Upper lobe of left lung (tissue), 4 donors: ENCODE measurements at regions not wholly inside any gene's neighbourhood (a gene's known extent, or its start where the extent isn't known, plus 50 kb on each side); places are given as distances from the start of the nearest gene placed in this dataset.

Experiments used
- POLR2A ChIP-seq, 4 donors: fragments of 450-650 bp; IDR thresholded peaks; one replicate each; pipeline ENCODE4 v1.5.1; 2016 to 2017; ENCODE audit warnings: antibody characterized with exemption in 4 of 4, mild to moderate bottlenecking in 2 of 4
- TF ChIP-seq, protein P1 (sequence below), 6 experiments: fragments of 450-650 bp in 4 of 6; fragments of 200-600 bp in 2 of 6; sonication (generic) in 2 of 6; IDR thresholded peaks; one replicate each; pipeline ENCODE4 v1.5.1; 2016 to 2019; ENCODE audit warnings: antibody characterized with exemption in 6 of 6

DNA sequence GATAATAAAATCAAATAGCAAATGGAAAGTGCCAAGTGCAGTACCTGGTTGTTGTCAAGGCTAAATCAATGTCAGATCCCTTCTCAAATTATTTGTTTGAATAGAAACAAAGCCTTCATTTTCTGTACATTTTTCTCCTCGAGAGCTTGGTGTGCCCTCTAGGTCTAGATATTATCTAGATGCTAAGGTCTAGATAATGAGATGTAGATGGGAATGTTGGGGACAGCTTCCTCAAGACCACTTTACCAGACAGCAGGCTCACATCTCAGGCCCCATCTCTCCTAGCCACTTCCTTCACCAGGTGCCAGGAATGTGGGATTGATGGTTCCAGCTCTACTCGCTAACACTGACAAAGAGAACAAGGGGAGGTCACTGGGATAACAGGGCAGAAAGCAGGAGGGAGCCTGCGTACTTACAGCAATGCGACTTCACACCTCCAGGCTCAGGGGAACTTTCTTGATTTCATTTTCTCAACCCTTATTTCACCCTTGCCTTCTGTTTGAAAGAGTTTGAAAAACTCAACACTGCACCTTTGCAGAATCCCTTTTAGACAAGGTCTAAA lies 451.4 kb upstream of the VSTM2A start:
- TF ChIP-seq, protein P1, sequence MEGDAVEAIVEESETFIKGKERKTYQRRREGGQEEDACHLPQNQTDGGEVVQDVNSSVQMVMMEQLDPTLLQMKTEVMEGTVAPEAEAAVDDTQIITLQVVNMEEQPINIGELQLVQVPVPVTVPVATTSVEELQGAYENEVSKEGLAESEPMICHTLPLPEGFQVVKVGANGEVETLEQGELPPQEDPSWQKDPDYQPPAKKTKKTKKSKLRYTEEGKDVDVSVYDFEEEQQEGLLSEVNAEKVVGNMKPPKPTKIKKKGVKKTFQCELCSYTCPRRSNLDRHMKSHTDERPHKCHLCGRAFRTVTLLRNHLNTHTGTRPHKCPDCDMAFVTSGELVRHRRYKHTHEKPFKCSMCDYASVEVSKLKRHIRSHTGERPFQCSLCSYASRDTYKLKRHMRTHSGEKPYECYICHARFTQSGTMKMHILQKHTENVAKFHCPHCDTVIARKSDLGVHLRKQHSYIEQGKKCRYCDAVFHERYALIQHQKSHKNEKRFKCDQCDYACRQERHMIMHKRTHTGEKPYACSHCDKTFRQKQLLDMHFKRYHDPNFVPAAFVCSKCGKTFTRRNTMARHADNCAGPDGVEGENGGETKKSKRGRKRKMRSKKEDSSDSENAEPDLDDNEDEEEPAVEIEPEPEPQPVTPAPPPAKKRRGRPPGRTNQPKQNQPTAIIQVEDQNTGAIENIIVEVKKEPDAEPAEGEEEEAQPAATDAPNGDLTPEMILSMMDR (IDR thresholded peaks at IDR 0.05): no peak
- no peak for TF ChIP-seq POLR2A (IDR thresholded peaks at IDR 0.05)
